DOHH2 (cell line): ENCODE measurements at regions not wholly inside any gene's neighbourhood (a gene's known extent, or its start where the extent isn't known, plus 50 kb on each side); places are given as distances from the start of the nearest gene placed in this dataset.

ENCODE experiments used
- H3F3A ChIP-seq: fragments of 200-600 bp; sonication (generic), shearing (Covaris generic); 2 replicates; pipeline ENCODE4 v1.6.0; 2016; ENCODE audit warnings: antibody characterized with exemption, mild to moderate bottlenecking; ENCODE audit not compliant: control insufficient read depth, insufficient read depth
- H3K27ac ChIP-seq: fragments of 200-600 bp; sonication (generic); 2 replicates; pipeline ENCODE4 v1.5.1; 2014; ENCODE audit warnings: low read depth, mild to moderate bottlenecking, low read length, moderate library complexity
- H3K27me3 ChIP-seq: fragments of 200-600 bp; sonication (generic); 2 replicates; pipeline ENCODE4 v1.6.1; 2014; ENCODE audit warnings: mild to moderate bottlenecking, low read length, mixed read lengths; ENCODE audit not compliant: control insufficient read depth
- H3K36me3 ChIP-seq: fragments of 200-600 bp; sonication (generic); 2 replicates; pipeline ENCODE4 v1.6.1; 2014; ENCODE audit warnings: mild to moderate bottlenecking, low read length, moderate library complexity, mixed read lengths; ENCODE audit not compliant: control insufficient read depth
- H3K4me1 ChIP-seq: fragments of 200-600 bp; sonication (generic); 2 replicates; pipeline ENCODE4 v1.6.1; 2014; ENCODE audit warnings: mild to moderate bottlenecking, low read length, mixed read lengths; ENCODE audit not compliant: control insufficient read depth
- H3K4me2 ChIP-seq: fragments of 200-600 bp; sonication (generic); 2 replicates; pipeline ENCODE4 v1.6.0; 2014; ENCODE audit warnings: mild to moderate bottlenecking, low read length, moderate library complexity
- H3K4me3 ChIP-seq: fragments of 200-600 bp; sonication (generic); 2 replicates; pipeline ENCODE4 v1.5.1; 2014; ENCODE audit warnings: mild to moderate bottlenecking, low read length, mixed read lengths
- H3K79me2 ChIP-seq: fragments of 200-600 bp; sonication (generic); 2 replicates; pipeline ENCODE4 v1.6.1; 2014; ENCODE audit warnings: mild to moderate bottlenecking, low read length, mixed read lengths; ENCODE audit not compliant: control insufficient read depth
- H3K9me2 ChIP-seq: fragments of 200-600 bp; sonication (generic); replicated peaks from 2 replicates; pipeline ENCODE4 v1.6.1; 2014; ENCODE audit warnings: mild to moderate bottlenecking, low read length, mixed read lengths; ENCODE audit not compliant: control insufficient read depth
- H3K9me3 ChIP-seq: fragments of 200-600 bp; sonication (generic); 2 replicates; pipeline ENCODE4 v1.6.1; 2014; ENCODE audit warnings: antibody characterized with exemption, low read length, mixed read lengths; ENCODE audit not compliant: control insufficient read depth, insufficient read depth
- H4K20me1 ChIP-seq: fragments of 200-600 bp; sonication (generic); 2 replicates; pipeline ENCODE4 v1.6.0; 2014; ENCODE audit warnings: low read depth, mild to moderate bottlenecking, antibody characterized with exemption, low read length, moderate library complexity; ENCODE audit not compliant: control insufficient read depth, insufficient read depth
- CTCF ChIP-seq: fragments of 200-600 bp; sonication (generic); IDR thresholded peaks from one replicate; pipeline ENCODE4 v1.5.1; 2014; ENCODE audit warnings: antibody characterized with exemption, mild to moderate bottlenecking, low read depth, low read length; ENCODE audit not compliant: poor library complexity, severe bottlenecking
- EZH2phosphoT487 ChIP-seq: fragments of 200-600 bp; sonication (generic); IDR thresholded peaks from 2 replicates; pipeline ENCODE4 v1.6.1; 2017; ENCODE audit warnings: borderline replicate concordance, mild to moderate bottlenecking, antibody characterized with exemption, low read length, moderate library complexity, mixed read lengths

GRCh38 chr2:139814458-139814857, 1034.3 kb upstream of the NXPH2 start:
- Histone ChIP-seq H3K27ac (no peak overlapping the region), H3K4me1 (no peaks in the 10 kb centered on the region), H3K79me2 (no peaks in the 10 kb centered on the region), H4K20me1 (no peaks in the 10 kb centered on the region), H3K4me3 (no peak overlapping the region), H3F3A (no peaks in the 10 kb centered on the region), H3K4me2 (no peak overlapping the region), H3K9me3 (no peaks in the 10 kb centered on the region), H3K9me2 (no peaks in the 10 kb centered on the region), H3K36me3 (no peaks in the 10 kb centered on the region), H3K27me3 (no peaks in the 10 kb centered on the region)
- no peak for TF ChIP-seq CTCF
- TF ChIP-seq EZH2phosphoT487: no peak

- no peaks in the 10 kb centered on the region for H3F3A ChIP-seq
- no peak for TF ChIP-seq CTCF
- TF ChIP-seq EZH2phosphoT487: no peak
Observed at GRCh38 chr2:139813340-139813739, 1033.2 kb upstream of the NXPH2 start.

GRCh38 chr2:139805441-139805840, 1025.3 kb upstream of the NXPH2 start:
- no peak overlapping the region for H3K4me2 ChIP-seq
- no peaks in the 10 kb centered on the region for H3K27me3 ChIP-seq
- H3F3A ChIP-seq: no peaks in the 10 kb centered on the region
- no peaks in the 10 kb centered on the region for H3K4me1 ChIP-seq
- H4K20me1 ChIP-seq: no peaks in the 10 kb centered on the region
- H3K9me3 ChIP-seq: no peaks in the 10 kb centered on the region
- H3K9me2 ChIP-seq: no peaks in the 10 kb centered on the region
- H3K36me3 ChIP-seq: no peaks in the 10 kb centered on the region
- no peak overlapping the region for H3K4me3 ChIP-seq
- H3K79me2 ChIP-seq: no peaks in the 10 kb centered on the region
- TF ChIP-seq CTCF (no peak), EZH2phosphoT487 (no peak)
- no peak overlapping the region for H3K27ac ChIP-seq

More at GRCh38 chr2:139813340-139813739, 1033.2 kb upstream of the NXPH2 start:
- no peaks in the 10 kb centered on the region for H3K9me2 ChIP-seq
- H3K9me3 ChIP-seq: no peaks in the 10 kb centered on the region
- H3K36me3 ChIP-seq: no peaks in the 10 kb centered on the region
- no peaks in the 10 kb centered on the region for H3K79me2 ChIP-seq
- H3K4me1 ChIP-seq: no peaks in the 10 kb centered on the region
- H3K27me3 ChIP-seq: no peaks in the 10 kb centered on the region
- no peaks in the 10 kb centered on the region for H4K20me1 ChIP-seq
- no peak overlapping the region for H3K4me3 ChIP-seq
- H3K4me2 ChIP-seq: no peak overlapping the region
- H3K27ac ChIP-seq: no peak overlapping the region

GRCh38 chr2:139798391-139798790, 1018.2 kb upstream of the NXPH2 start:
- no peaks in the 10 kb centered on the region for H3K27me3 ChIP-seq
- no peak overlapping the region for H3K4me2 ChIP-seq
- no peaks in the 10 kb centered on the region for H3K4me1 ChIP-seq
- H3K36me3 ChIP-seq: no peaks in the 10 kb centered on the region
- H4K20me1 ChIP-seq: no peaks in the 10 kb centered on the region
- no peaks in the 10 kb centered on the region for H3F3A ChIP-seq
- H3K9me2 ChIP-seq: no peaks in the 10 kb centered on the region
- H3K9me3 ChIP-seq: no peaks in the 10 kb centered on the region
- H3K27ac ChIP-seq: no peak overlapping the region
- no peak overlapping the region for H3K4me3 ChIP-seq
- TF ChIP-seq CTCF (no peak), EZH2phosphoT487 (no peak)
- no peaks in the 10 kb centered on the region for H3K79me2 ChIP-seq
